ENCODE measurements at regions not wholly inside any gene's neighbourhood (a gene's known extent, or its start where the extent isn't known, plus 50 kb on each side); places are given as distances from the start of the nearest gene placed in this dataset.

GRCh38 chr18:39990540-39990939 is 1964.5 kb upstream of the PIK3C3 start:
- no peak for ATAC-seq

DNA sequence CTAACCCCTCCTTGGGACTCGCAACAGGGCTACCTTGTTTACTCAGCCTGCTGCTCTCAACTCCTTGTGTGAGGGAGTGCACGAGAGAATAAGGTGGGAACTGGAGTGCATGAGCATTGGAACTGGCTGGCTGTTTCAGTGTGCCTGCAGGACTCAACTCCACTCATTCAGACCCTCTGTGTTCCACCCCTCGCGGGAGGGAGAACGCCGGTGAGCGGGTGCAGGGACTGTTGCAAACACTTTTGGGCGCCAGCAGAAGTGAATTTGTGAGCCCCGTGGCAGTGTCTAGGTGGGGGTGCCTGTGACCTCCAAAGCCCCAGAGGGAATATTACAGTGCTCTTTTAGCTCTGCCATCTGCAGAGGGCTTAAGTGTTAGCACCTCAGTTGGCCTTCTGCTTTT is 1978.3 kb upstream of the PIK3C3 start:
- DNase-seq (ENCODE audit: low spot score) (no peak), ATAC-seq (no peak)

More at GRCh38 chr18:39990540-39990939, 1964.5 kb upstream of the PIK3C3 start:
- no peak for DNase-seq (ENCODE audit: low spot score)

- DNase-seq (ENCODE audit: low spot score) (no peak), ATAC-seq (no peak)
Observed at GRCh38 chr18:39972521-39972920, 1982.5 kb upstream of the PIK3C3 start.

DNA sequence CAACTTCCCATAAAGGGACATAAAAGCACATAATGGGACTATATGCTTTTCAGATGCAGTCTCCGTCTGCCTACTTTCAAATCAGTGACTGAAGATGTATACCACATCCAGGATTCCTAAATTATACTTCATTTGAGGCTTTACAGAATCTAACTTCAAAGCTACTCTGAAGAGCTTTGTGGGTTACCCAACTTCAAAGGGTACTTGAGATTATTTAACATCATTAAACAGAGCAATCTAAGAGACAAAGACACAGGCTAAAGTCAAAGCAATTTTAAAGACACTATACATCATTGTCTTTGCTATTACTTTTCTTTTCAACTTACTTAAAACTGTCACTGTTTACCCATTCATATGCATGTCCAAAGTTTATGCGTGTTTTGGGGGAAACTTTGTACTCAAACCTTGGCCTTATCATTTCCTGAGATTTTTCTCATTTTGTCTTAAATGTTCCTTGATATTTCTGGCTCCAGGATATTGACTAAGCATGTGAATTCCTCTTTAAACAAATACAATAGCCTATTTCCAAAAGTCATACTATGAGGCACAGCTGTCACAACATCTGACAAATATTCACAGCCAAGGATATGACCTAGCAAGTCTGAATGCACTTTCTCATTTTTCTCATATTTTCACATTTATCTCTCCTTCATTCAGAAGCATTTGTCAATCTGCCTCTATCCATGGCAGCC is 1985.1 kb upstream of the PIK3C3 start:
- no peak for DNase-seq (ENCODE audit: low spot score)
- no peak for ATAC-seq

GRCh38 chr18:39966275-39966674 is 1988.8 kb upstream of the PIK3C3 start:
- DNase-seq (ENCODE audit: low spot score) = no peak
- ATAC-seq = no peak

DNA sequence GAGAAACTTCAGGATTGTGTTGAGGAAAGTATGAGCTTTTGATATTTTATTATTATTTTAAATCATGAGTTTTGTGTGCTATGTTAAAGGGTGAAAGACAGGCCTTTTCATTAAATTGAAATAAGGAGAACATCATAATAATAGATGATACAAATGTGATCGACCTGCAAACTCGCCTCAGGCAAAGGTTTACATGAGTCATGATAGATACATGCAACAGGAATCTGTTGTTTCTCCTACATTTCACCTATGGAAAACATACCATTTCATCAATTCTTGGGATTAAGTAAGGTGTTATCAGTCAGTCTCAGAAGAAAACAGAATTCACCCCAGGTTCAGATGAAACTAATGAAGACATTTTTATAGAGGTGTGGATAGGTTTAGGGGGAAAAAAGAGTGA is 1992.5 kb upstream of the PIK3C3 start:
- ATAC-seq = no peak
- DNase-seq (ENCODE audit: low spot score) = no peak

- ATAC-seq (no peak), DNase-seq (ENCODE audit: low spot score) (no peak)
Observed at GRCh38 chr18:39960550-39960949, 1994.5 kb upstream of the PIK3C3 start.

GRCh38 chr18:39959839-39960238 is 1995.2 kb upstream of the PIK3C3 start:
- ATAC-seq = no peak
- DNase-seq (ENCODE audit: low spot score) = no peak

GRCh38 chr18:39958876-39959275 is 1996.2 kb upstream of the PIK3C3 start:
- ATAC-seq (no peak), DNase-seq (ENCODE audit: low spot score) (no peak)

GRCh38 chr18:39952816-39953215 is 2002.2 kb upstream of the PIK3C3 start:
- DNase-seq (ENCODE audit: low spot score) (no peak), ATAC-seq (no peak)

GRCh38 chr18:39951142-39951720 is 2003.8 kb upstream of the PIK3C3 start:
- no peak for ATAC-seq
- DNase-seq (ENCODE audit: low spot score) = no peak

- DNase-seq (ENCODE audit: low spot score) = no peak
- no peak for ATAC-seq
Observed at GRCh38 chr18:39946623-39947061, 2008.4 kb upstream of the PIK3C3 start.

- ATAC-seq (no peak), DNase-seq (ENCODE audit: low spot score) (no peak)
Observed at GRCh38 chr18:39945076-39945475, 2010.0 kb upstream of the PIK3C3 start.

GRCh38 chr18:39942702-39943101 is 2012.3 kb upstream of the PIK3C3 start:
- no peak for ATAC-seq
- no peak for DNase-seq (ENCODE audit: low spot score)

DNA sequence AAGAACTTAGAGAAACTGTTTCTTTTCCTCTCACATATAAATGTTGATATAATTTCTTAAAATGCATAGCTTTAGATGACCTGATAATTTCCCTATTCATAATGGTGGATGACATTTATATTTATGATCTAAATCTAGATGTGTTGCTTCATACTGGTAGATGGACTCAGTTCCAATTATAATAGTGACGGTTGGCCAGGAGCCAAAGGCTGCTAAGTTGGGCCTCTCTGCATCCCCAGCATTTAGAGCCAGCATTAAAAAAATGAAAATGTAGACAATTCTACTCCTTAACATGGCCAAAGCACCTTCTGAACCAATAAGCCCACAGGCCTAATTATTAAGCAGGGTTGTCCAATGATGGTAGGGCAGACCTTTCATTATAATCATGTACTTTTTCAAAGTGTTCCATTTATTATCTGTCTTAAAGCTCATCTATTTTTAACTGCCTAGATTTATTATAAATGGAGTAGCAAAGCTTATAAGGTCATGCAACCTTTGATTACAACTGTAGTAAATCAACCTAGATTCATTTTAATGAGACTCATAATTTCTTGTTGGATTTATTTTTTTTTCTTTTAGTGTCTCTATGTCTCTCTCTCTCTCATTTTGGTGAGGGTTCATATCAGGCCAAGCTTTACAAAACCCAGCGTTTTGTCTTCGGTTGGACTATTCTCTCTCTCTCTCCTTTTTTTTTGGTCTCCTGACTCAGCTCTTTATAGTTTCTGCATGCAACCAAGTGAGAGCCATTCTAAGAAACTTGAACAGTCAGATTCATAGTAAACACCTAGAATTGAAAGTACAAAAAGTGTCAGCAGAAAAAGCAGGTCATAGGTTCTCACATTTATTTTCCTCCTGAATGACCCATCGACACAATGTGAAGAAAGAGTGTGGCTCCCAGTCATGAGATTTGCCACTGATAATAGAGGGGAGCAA is 2016.1 kb upstream of the PIK3C3 start:
- ATAC-seq (no peak), DNase-seq (ENCODE audit: low spot score) (no peak)

DNA sequence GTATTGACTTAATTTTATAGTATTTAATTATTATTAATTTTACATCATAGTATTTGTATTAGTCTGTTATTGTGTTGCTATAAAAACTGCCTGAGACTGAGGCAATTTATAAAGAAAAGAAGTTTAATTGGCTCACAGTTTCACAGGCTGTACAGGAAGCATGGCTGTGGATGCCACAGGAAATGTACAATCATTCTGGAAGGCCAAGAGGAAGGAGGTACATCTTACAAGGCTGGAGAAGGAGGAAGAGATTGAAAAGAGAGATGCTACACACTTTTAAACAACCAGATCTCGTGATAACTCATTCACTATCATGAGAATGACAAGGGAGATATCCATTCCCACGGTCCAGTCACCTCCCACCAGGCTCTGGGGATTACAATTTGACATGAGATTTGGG is 2019.4 kb upstream of the PIK3C3 start:
- DNase-seq (ENCODE audit: low spot score) (no peak), ATAC-seq (no peak)

DNA sequence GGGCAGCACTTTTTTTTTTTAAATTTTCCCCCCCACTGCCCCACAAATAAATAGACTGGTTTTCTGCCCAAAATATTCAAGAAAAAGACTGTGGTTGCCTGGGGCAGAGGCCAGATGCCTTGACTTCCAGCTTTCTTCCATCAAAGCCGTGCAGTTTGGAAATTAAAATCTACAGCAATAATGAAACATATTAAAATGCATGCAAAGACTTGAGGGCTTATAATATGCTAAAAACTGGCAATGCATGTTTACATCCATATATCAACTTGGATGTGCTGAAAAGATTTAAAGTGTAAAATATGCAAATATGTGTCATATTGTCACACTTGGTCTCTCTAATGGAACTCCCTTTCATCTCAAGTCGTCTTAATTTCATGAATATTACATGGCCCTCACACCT is 2036.2 kb upstream of the PIK3C3 start:
- ATAC-seq (no peak), DNase-seq (ENCODE audit: low spot score) (no peak)

GRCh38 chr18:39913672-39914366 is 2041.2 kb upstream of the PIK3C3 start:
- ATAC-seq (no peak), DNase-seq (ENCODE audit: low spot score) (no peak)

GRCh38 chr18:39911716-39912115 is 2043.3 kb upstream of the PIK3C3 start:
- ATAC-seq = no peak

DNA sequence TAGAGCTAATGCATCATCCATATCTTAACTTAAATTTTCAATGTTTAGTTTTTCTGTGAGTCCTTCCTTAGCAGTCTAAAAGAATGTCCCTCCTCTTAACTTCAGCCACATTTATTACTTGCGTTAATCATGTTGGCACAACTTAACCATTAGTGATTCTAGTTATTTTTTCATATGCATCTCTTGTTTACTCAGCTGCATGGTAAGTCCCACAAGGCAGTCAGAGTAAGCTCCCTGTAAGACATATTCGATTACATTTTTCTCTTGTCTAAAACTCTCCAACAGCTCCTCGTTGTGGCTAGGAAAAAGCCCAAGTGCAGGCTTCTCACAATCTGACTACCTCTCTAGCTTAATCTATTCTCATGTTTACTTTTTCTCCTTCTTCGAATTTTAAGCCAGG is 2045.3 kb upstream of the PIK3C3 start:
- ATAC-seq (no peak), DNase-seq (ENCODE audit: low spot score) (no peak)

More at GRCh38 chr18:39911716-39912115, 2043.3 kb upstream of the PIK3C3 start:
- no peak for DNase-seq (ENCODE audit: low spot score)

GRCh38 chr18:39886136-39886535 is 2068.9 kb upstream of the PIK3C3 start:
- ATAC-seq (no peak), DNase-seq (ENCODE audit: low spot score) (no peak)
